Urothelium cell line (cell line): ENCODE measurements at regions not wholly inside any gene's neighbourhood (a gene's known extent, or its start where the extent isn't known, plus 50 kb on each side); places are given as distances from the start of the nearest gene placed in this dataset.
"Not testable (repeated sequence)": the region's sequence is repeated elsewhere in the genome, so short reads cannot be mapped to it uniquely, and the experiment has no call there.

Experiments
- DNase-seq: peaks from one replicate; pipeline ENCODE4 v3.0.0; 2011; ENCODE audit warnings: low spot score, mixed read lengths
- FAIRE-seq: peaks from 2 replicates; lab custom pipeline; 2011; peaks lifted over from hg19 to GRCh38; lab: Jason Lieb, UNC

GRCh38 chr9:25094518-25094917 is 548.8 kb upstream of the IZUMO3 start:
- DNase-seq = no peak

GRCh38 chr9:25078202-25078601 is 532.5 kb upstream of the IZUMO3 start:
- DNase-seq (no peak), FAIRE-seq (no peak)

More at GRCh38 chr9:25094518-25094917, 548.8 kb upstream of the IZUMO3 start:
- FAIRE-seq = no peak

GRCh38 chr9:25048098-25048724 is 502.5 kb upstream of the IZUMO3 start:
- no peak for FAIRE-seq

GRCh38 chr9:25045469-25045868 is 499.8 kb upstream of the IZUMO3 start:
- not testable (repeated sequence) for FAIRE-seq, DNase-seq

More at GRCh38 chr9:25048098-25048724, 502.5 kb upstream of the IZUMO3 start:
- no peak for DNase-seq

- FAIRE-seq (no peak), DNase-seq (no peak)
Observed at GRCh38 chr9:25029743-25030142, 484.0 kb upstream of the IZUMO3 start.

GRCh38 chr9:25025686-25026085 is 480.0 kb upstream of the IZUMO3 start:
- no peak for DNase-seq
- FAIRE-seq = no peak

GRCh38 chr9:25025156-25025555 is 479.5 kb upstream of the IZUMO3 start:
- no peak for DNase-seq
- no peak for FAIRE-seq

- DNase-seq (no peak), FAIRE-seq (no peak)
Observed at GRCh38 chr9:25017779-25018178, 472.1 kb upstream of the IZUMO3 start.

- DNase-seq (no peak), FAIRE-seq (no peak)
Observed at GRCh38 chr9:25010027-25010662, 464.4 kb upstream of the IZUMO3 start.

- FAIRE-seq = no peak
Observed at GRCh38 chr9:25003686-25004085, 458.0 kb upstream of the IZUMO3 start.

GRCh38 chr9:24986331-24986730 is 440.6 kb upstream of the IZUMO3 start:
- peak; percentile 3 for DNase-seq
- FAIRE-seq = no peak

More at GRCh38 chr9:25003686-25004085, 458.0 kb upstream of the IZUMO3 start:
- DNase-seq = no peak

GRCh38 chr9:24970780-24971179 is 425.1 kb upstream of the IZUMO3 start:
- FAIRE-seq, DNase-seq: not testable (repeated sequence)

- FAIRE-seq = no peak
- DNase-seq = no peak
Observed at GRCh38 chr9:24961762-24962161, 416.1 kb upstream of the IZUMO3 start.

GRCh38 chr9:24953070-24953469 is 407.4 kb upstream of the IZUMO3 start:
- no peak for FAIRE-seq
- DNase-seq = no peak

GRCh38 chr9:24939109-24939850 is 393.6 kb upstream of the IZUMO3 start:
- DNase-seq (no peak), FAIRE-seq (no peak)

- FAIRE-seq (no peak), DNase-seq (no peak)
Observed at GRCh38 chr9:24936117-24936516, 390.4 kb upstream of the IZUMO3 start.

GRCh38 chr9:24932785-24933184 is 387.1 kb upstream of the IZUMO3 start:
- DNase-seq = no peak
- no peak for FAIRE-seq

GRCh38 chr9:24931894-24932293 is 386.2 kb upstream of the IZUMO3 start:
- FAIRE-seq (no peak), DNase-seq (no peak)

GRCh38 chr9:24912767-24913166 is 367.1 kb upstream of the IZUMO3 start:
- FAIRE-seq (no peak), DNase-seq (peak; percentile 29)

- DNase-seq = no peak
- no peak for FAIRE-seq
Observed at GRCh38 chr9:24901319-24901718, 355.6 kb upstream of the IZUMO3 start.

- FAIRE-seq = no peak
Observed at GRCh38 chr9:24900179-24900578, 354.5 kb upstream of the IZUMO3 start.

GRCh38 chr9:24899463-24899862 is 353.8 kb upstream of the IZUMO3 start:
- FAIRE-seq (no peak), DNase-seq (no peak)

More at GRCh38 chr9:24900179-24900578, 354.5 kb upstream of the IZUMO3 start:
- DNase-seq = no peak
